ENCODE measurements at regions not wholly inside any gene's neighbourhood (a gene's known extent, or its start where the extent isn't known, plus 50 kb on each side); places are given as distances from the start of the nearest gene placed in this dataset.

DNA sequence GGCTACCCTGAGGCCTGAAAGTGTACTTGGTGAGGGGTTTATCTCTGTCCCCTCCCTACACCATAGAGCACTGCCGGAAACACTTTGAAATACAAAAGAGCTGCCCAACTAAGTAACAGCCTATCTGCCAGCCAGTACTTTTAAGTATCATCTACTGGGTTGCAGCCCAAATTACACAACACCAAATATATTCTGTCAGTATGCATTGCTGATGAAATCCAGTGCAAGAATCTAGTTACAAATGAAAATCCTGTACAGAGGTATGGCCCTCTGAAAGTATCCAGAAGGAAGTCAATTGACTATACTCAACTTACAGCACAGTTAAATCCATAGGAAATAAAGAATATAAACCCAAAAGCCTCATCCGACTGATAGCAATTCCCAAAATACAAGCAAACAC, 280.8 kb downstream of the CCDC85A start:
- H3K27me3 ChIP-seq (replicated peaks in 1 of 4; ENCODE audit: control insufficient read depth in 3 of 4, extremely low read depth in 1 of 4, insufficient read depth in 3 of 4, low read length in 3 of 4): no peaks in the 10 kb centered on the region
- CTCF ChIA-PET (ENCODE audit: partially characterized antibody): interaction anchor here (1.3 kb wide), 1 partner anchor 10 kb away, joined by 5 read pairs; no protein-coding TSS in a partner anchor
- H2BK5ac ChIP-seq (ENCODE audit: low read depth, low read length): no peak overlapping the region
- H3K9ac ChIP-seq (replicated peaks in 1 of 4; ENCODE audit: extremely low read depth in 1 of 4, low read depth in 3 of 4, low read length in 3 of 4): no peak overlapping the region
- H3K56ac ChIP-seq (replicated peaks; ENCODE audit: insufficient read length, low read depth, low read length): no peak overlapping the region
- H4K5ac ChIP-seq (ENCODE audit: insufficient read length, low read depth, low read length): no peak overlapping the region
- H3K4me1 ChIP-seq (replicated peaks in 1 of 4; ENCODE audit: control insufficient read depth in 3 of 4, insufficient read depth in 4 of 4, low read length in 3 of 4): no peaks in the 10 kb centered on the region
- TF ChIP-seq RFX5 (IDR thresholded peaks at IDR 0.05; ENCODE audit: borderline replicate concordance, low read depth, low read length) (no peak), TBP (IDR thresholded peaks at IDR 0.05; ENCODE audit: low read depth, low read length) (no peak), JUN (IDR thresholded peaks at IDR 0.05; ENCODE audit: low read depth, low read length) (no peak), RBBP5 (IDR thresholded peaks at IDR 0.05; ENCODE audit: borderline replicate concordance, low read depth, low read length) (no peak), TEAD4 (IDR thresholded peaks at IDR 0.05; ENCODE audit: low read depth, low read length) (no peak), POU5F1 (IDR thresholded peaks at IDR 0.05; ENCODE audit: low read depth, low read length) (no peak), RAD21 (IDR thresholded peaks at IDR 0.05 in 1 of 2, conservative IDR thresholded peaks at IDR 0.05 in 1 of 2; ENCODE audit: low read depth in 2 of 2, low read length in 2 of 2) (no peak)
- H2BK15ac ChIP-seq (ENCODE audit: low read length): no peak overlapping the region
- no peaks in the 10 kb centered on the region for H4K20me1 ChIP-seq (replicated peaks in 1 of 2; ENCODE audit: control insufficient read depth in 1 of 2, insufficient read depth in 2 of 2, low read length in 2 of 2)
- H3K23ac ChIP-seq (ENCODE audit: insufficient read length): no peak overlapping the region
- no peak overlapping the region for H3K4me3 ChIP-seq (ENCODE audit: extremely low read depth in 1 of 4, insufficient read depth in 2 of 4, low read depth in 3 of 4, low read length in 4 of 4)
- WGBS, 2 experiments (ENCODE audit: extremely low coverage in 1 of 2, insufficient coverage in 1 of 2, insufficient read length in 1 of 2, insufficient replicate concordance in 2 of 2, low coverage in 1 of 2, low lambda C conversion rate in 2 of 2, missing lambda C conversion rate in 1 of 2): 97% methylated on average over 2 of the region's 2 CpGs; no CpG with 5 or more reads in 1 of the 2 experiments
- H2BK12ac ChIP-seq (ENCODE audit: low read depth, low read length): no peak overlapping the region
- no peak overlapping the region for H3K18ac ChIP-seq (ENCODE audit: extremely low read depth, low read length)
- no peak overlapping the region for H3K4me2 ChIP-seq (ENCODE audit: insufficient read depth in 1 of 2, low read depth in 2 of 2, low read length in 2 of 2)
- POLR2A ChIA-PET (ENCODE audit: partially characterized antibody): no interaction called here
- no peak overlapping the region for H2AK5ac ChIP-seq (ENCODE audit: low read depth, low read length)
- H2BK120ac ChIP-seq (replicated peaks; ENCODE audit: low read depth, low read length): no peak overlapping the region
- FAIRE-seq: no peak
- no peak for DNase-seq (ENCODE audit: low read depth in 1 of 2, low spot score in 2 of 2)
- H3K14ac ChIP-seq (ENCODE audit: insufficient read length): no peak overlapping the region
- H2BK20ac ChIP-seq (ENCODE audit: low read length): no peak overlapping the region
- H3K27ac ChIP-seq (ENCODE audit: low read depth, low read length): no peak overlapping the region
- no peaks in the 10 kb centered on the region; a peak in 1 of 4 replicates for H3K9me3 ChIP-seq (ENCODE audit: insufficient read depth in 2 of 2, low read depth in 1 of 2, low read length in 1 of 2)
- H4K91ac ChIP-seq (replicated peaks; ENCODE audit: insufficient read length, low read length): no peak overlapping the region
- H3K79me1 ChIP-seq (ENCODE audit: low read depth, low read length): no peaks in the 10 kb centered on the region
- H3K4ac ChIP-seq (replicated peaks; ENCODE audit: insufficient read length, low read depth, low read length): no peak overlapping the region
- no peak overlapping the region for H2AFZ ChIP-seq (ENCODE audit: low read length)
- no peaks in the 10 kb centered on the region for H3K79me2 ChIP-seq (ENCODE audit: control insufficient read depth in 1 of 2, insufficient read depth in 2 of 2, low read length in 2 of 2)
- H3K36me3 ChIP-seq (ENCODE audit: control insufficient read depth in 2 of 4, insufficient read depth in 4 of 4, low read length in 3 of 4): no peaks in the 10 kb centered on the region
- H4K8ac ChIP-seq (ENCODE audit: extremely low read depth, insufficient read depth, low read length): no peak overlapping the region
- no peaks in the 10 kb centered on the region for H3K23me2 ChIP-seq (ENCODE audit: low read depth, low read length)

Measured in H1 (cell line).